ENCODE measurements at regions not wholly inside any gene's neighbourhood (a gene's known extent, or its start where the extent isn't known, plus 50 kb on each side); places are given as distances from the start of the nearest gene placed in this dataset.
"Not testable (repeated sequence)": the region's sequence is repeated elsewhere in the genome, so short reads cannot be mapped to it uniquely, and the experiment has no call there.

DNA sequence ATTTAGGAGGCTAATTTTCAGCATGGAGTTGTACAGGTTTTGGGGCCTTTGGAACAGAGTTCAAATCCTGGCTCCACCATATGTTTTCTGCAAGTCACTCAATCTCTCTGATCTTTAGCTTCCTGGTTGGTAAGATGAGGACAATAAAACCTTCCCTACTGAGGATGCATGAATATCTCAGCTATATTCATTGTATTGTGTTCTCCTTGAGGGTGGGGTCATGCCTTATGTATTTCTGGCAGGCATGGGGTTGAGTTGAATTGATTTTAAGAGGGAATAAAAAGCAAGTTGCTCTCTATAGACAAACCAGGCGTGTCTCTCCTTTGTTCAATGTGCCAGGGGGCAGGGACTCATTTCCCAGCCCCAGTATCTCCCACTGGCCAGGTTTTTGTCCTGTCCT lies 173.1 kb downstream of the C12orf75 start:
- in situ Hi-C loops (cut with HindIII; ENCODE audit: low sequenced_read_pairs): no loop called here
- no peak overlapping the region for H3K4me3 ChIP-seq (ENCODE audit: low read depth, low read length)
- TF ChIP-seq CTCF (IDR thresholded peaks at IDR 0.05; ENCODE audit: low read depth, low read length, missing control alignments): no peak
- no peak for DNase-seq (ENCODE audit: low read depth)

DNA sequence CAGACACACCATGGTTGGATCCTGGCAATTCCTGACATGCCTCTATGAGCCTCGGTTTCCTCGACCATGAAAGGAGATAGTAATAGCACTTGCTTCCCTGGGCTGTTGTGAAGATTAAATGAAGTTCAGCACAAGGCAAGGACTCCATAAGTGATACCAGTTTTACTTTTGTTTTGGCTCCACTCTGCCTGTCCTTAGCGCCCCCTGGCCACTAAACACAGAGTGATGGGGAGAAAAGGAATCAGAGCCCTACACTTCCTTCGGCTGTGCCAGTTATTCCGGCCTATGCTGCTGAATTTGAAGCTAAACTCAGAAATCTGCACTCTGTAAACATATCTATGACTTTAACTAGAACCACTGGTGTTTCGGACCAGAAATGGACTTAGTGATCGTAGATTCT lies 173.8 kb downstream of the C12orf75 start:
- no peak overlapping the region for H3K4me3 ChIP-seq (ENCODE audit: low read depth, low read length)
- TF ChIP-seq CTCF (IDR thresholded peaks at IDR 0.05; ENCODE audit: low read depth, low read length, missing control alignments): no peak
- in situ Hi-C loops (cut with HindIII; ENCODE audit: low sequenced_read_pairs): no loop called here
- no peak for DNase-seq (ENCODE audit: low read depth)

DNA sequence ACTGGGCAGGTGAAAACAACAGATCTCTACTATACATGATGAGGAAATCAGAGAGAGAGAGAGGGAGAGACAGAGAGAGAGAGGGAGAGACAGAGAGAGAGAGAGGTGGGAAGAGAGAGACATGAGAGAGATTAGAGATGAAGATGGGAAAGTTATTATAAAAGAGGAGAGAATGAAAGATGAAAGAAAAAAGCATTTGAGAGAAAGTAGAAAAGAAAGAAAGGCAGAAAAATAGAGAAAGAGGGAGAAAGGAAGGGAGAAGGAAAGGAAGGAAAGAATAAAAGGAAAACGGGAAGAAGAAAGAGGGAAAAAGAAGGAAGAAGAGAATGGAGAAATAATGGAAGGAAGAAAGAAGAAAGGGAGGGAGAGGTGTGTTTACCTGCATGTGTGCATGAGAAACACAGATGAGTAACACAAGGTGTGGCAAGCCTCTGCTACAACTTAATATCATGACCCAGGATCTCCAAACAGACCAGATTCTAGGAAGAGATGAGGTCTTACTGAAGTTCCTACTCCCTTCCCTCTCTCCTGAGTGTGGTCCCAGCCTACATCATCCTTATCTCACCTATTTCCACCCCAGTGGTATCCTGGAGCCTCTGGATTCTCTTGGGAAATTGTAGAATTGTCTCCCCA lies 176.3 kb downstream of the C12orf75 start:
- TF ChIP-seq CTCF (IDR thresholded peaks at IDR 0.05; ENCODE audit: low read depth, low read length, missing control alignments): no peak
- no peak for DNase-seq (ENCODE audit: low read depth)
- no peak overlapping the region for H3K4me3 ChIP-seq (ENCODE audit: low read depth, low read length)
- in situ Hi-C loops (cut with HindIII; ENCODE audit: low sequenced_read_pairs): no loop called here

DNA sequence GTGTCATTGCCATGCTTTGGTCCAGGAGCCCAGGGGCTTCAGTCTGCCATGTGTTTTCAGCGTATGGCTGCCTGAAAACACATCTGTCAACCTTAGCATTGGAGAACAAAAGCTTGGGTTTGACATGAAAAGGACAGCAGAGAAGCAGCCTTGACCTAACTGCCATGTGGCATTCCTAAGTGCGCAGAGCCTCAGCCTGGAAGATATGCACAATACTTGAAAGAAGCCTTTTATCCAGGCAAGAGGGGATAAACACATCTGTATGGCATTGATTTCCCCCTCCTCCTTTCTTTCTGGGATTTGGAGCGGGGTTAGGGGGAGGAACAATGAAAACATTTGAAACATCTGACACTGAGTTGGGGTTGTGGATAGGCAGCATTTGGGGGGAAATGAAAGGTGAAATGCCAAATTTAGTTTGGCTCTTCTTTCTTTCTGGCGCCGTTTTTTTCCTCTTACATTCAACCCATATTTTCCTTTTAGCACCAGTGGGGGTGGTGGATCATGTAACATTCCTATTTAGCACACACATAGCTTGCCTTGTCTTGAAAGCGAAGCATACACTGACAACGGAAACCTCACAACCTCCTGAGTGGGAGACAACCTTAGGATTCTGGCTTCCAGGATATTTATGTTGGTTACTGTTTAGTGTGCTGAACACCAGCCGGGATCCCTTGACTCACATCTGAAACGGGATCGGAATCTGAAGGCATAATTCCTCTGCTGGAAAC lies 177.0 kb downstream of the C12orf75 start:
- no peak for TF ChIP-seq CTCF (IDR thresholded peaks at IDR 0.05; ENCODE audit: low read depth, low read length, missing control alignments)
- in situ Hi-C loops (cut with HindIII; ENCODE audit: low sequenced_read_pairs): no loop called here
- DNase-seq (ENCODE audit: low read depth): no peak
- H3K4me3 ChIP-seq (ENCODE audit: low read depth, low read length): no peak overlapping the region

DNA sequence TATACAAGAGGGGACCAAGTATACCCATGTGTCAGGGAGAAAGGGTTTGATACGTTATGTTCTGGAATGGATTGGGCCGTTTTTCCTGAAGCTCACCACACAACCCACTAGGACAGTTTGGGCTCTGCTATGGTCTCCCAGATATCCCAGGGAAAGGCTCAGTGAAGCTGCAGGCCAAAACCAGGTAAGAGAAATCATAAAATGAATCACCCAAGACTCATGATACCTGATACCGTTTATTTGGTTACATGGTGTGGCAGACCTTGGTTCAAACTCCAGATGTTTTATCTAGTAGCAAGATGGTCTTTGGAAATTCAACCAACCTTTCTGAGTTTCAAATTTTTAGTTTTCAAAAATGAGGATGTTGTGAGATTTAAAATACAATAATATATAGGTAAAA lies 177.6 kb downstream of the C12orf75 start:
- in situ Hi-C loops (cut with HindIII; ENCODE audit: low sequenced_read_pairs): no loop called here
- H3K4me3 ChIP-seq (ENCODE audit: low read depth, low read length): no peak overlapping the region
- no peak for DNase-seq (ENCODE audit: low read depth)
- TF ChIP-seq CTCF (IDR thresholded peaks at IDR 0.05; ENCODE audit: low read depth, low read length, missing control alignments): no peak

- no peak for DNase-seq (ENCODE audit: low read depth)
- in situ Hi-C loops (cut with HindIII; ENCODE audit: low sequenced_read_pairs): no loop called here
- no peak overlapping the region for H3K4me3 ChIP-seq (ENCODE audit: low read depth, low read length)
- TF ChIP-seq CTCF (IDR thresholded peaks at IDR 0.05; ENCODE audit: low read depth, low read length, missing control alignments): no peak
These were observed 180.0 kb downstream of the C12orf75 start for GRCh38 chr12:105510526-105510925.

GRCh38 chr12:105512861-105513260 lies 182.4 kb downstream of the C12orf75 start:
- DNase-seq (ENCODE audit: low read depth); H3K4me3 ChIP-seq (ENCODE audit: low read depth, low read length); in situ Hi-C loops (cut with HindIII; ENCODE audit: low sequenced_read_pairs): not testable (repeated sequence)
